ENCODE measurements at regions not wholly inside any gene's neighbourhood (a gene's known extent, or its start where the extent isn't known, plus 50 kb on each side); places are given as distances from the start of the nearest gene placed in this dataset.

GRCh38 chr11:45576461-45577215 is 88.8 kb downstream of the CHST1 start:
- DNase-seq, result no peak
- Histone ChIP-seq H3K36me3 (replicated peaks in 1 of 2; ENCODE audit: control insufficient read depth in 1 of 2, insufficient read depth in 2 of 2, low read length in 1 of 2) (no peaks in the 10 kb centered on the region), H3K9ac (no peak overlapping the region), H3K9me2 (no peaks in the 10 kb centered on the region), H3K4me3 (ENCODE audit: low read depth in 2 of 2, low read length in 1 of 2) (no peak overlapping the region), H3K9me3 (no peaks in the 10 kb centered on the region), H3K27me3 (ENCODE audit: insufficient read depth) (no peaks in the 10 kb centered on the region), H3K27ac (ENCODE audit: low read depth in 2 of 2, low read length in 1 of 2) (no peak overlapping the region), H4K20me1 (ENCODE audit: insufficient read depth) (no peaks in the 10 kb centered on the region), H3K4me2 (no peak overlapping the region), H3K4me1 (ENCODE audit: control insufficient read depth in 1 of 2, insufficient read depth in 2 of 2, low read depth in 1 of 2, low read length in 1 of 2) (no peaks in the 10 kb centered on the region), H3F3A (replicated peaks; ENCODE audit: insufficient read depth) (no peaks in the 10 kb centered on the region), H3K79me2 (ENCODE audit: insufficient read depth) (no peaks in the 10 kb centered on the region), H2AFZ (ENCODE audit: low read depth) (no peak overlapping the region)
- WGBS (ENCODE audit: low lambda C conversion rate), result 42% methylated on average over 9 of the region's 13 CpGs
- ChIA-PET POLR2A (no interaction called here), CTCF (interaction anchor here (1.4 kb wide), 1 partner anchor 195 kb away, joined by 5 read pairs; no protein-coding TSS in a partner anchor)
- no peak for TF ChIP-seq MEF2A (IDR thresholded peaks at IDR 0.05; ENCODE audit: borderline replicate concordance, low read depth)
- TF ChIP-seq, protein P1, sequence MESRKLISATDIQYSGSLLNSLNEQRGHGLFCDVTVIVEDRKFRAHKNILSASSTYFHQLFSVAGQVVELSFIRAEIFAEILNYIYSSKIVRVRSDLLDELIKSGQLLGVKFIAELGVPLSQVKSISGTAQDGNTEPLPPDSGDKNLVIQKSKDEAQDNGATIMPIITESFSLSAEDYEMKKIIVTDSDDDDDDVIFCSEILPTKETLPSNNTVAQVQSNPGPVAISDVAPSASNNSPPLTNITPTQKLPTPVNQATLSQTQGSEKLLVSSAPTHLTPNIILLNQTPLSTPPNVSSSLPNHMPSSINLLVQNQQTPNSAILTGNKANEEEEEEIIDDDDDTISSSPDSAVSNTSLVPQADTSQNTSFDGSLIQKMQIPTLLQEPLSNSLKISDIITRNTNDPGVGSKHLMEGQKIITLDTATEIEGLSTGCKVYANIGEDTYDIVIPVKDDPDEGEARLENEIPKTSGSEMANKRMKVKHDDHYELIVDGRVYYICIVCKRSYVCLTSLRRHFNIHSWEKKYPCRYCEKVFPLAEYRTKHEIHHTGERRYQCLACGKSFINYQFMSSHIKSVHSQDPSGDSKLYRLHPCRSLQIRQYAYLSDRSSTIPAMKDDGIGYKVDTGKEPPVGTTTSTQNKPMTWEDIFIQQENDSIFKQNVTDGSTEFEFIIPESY (IDR thresholded peaks at IDR 0.05; ENCODE audit: borderline replicate concordance, low read depth), result no peak

GRCh38 chr11:45573728-45574127 is 91.7 kb downstream of the CHST1 start:
- H2AFZ ChIP-seq (ENCODE audit: low read depth), result no peak overlapping the region
- no peaks in the 10 kb centered on the region for H3F3A ChIP-seq (replicated peaks; ENCODE audit: insufficient read depth)
- H3K9me3 ChIP-seq, result no peaks in the 10 kb centered on the region
- CTCF ChIA-PET, result interaction anchor here (0.9 to 1.3 kb wide), 3 partner anchors 12 to 202 kb away, joined by 3 to 5 read pairs (median 4); no protein-coding TSS in a partner anchor
- H3K27me3 ChIP-seq (ENCODE audit: insufficient read depth), result no peaks in the 10 kb centered on the region
- no peaks in the 10 kb centered on the region for H3K79me2 ChIP-seq (ENCODE audit: insufficient read depth)
- H3K9me2 ChIP-seq, result no peaks in the 10 kb centered on the region
- no peak overlapping the region for H3K9ac ChIP-seq
- H3K27ac ChIP-seq (ENCODE audit: low read depth in 2 of 2, low read length in 1 of 2), result no peak overlapping the region
- no peaks in the 10 kb centered on the region for H3K36me3 ChIP-seq (replicated peaks in 1 of 2; ENCODE audit: control insufficient read depth in 1 of 2, insufficient read depth in 2 of 2, low read length in 1 of 2)
- 37% methylated on average over 5 of the region's 5 CpGs for WGBS (ENCODE audit: low lambda C conversion rate)
- H4K20me1 ChIP-seq (ENCODE audit: insufficient read depth), result no peaks in the 10 kb centered on the region
- H3K4me1 ChIP-seq (ENCODE audit: control insufficient read depth in 1 of 2, insufficient read depth in 2 of 2, low read depth in 1 of 2, low read length in 1 of 2), result no peaks in the 10 kb centered on the region
- no peak overlapping the region for H3K4me2 ChIP-seq
- TF ChIP-seq FOXJ3 (CRISPR knock-in tag; IDR thresholded peaks at IDR 0.05), result no peak
- POLR2A ChIA-PET, result no interaction called here
- H3K4me3 ChIP-seq (ENCODE audit: low read depth in 2 of 2, low read length in 1 of 2), result no peak overlapping the region
- DNase-seq, result no peak

GRCh38 chr11:45572354-45573123 is 92.9 kb downstream of the CHST1 start:
- H3K4me1 ChIP-seq (ENCODE audit: control insufficient read depth in 1 of 2, insufficient read depth in 2 of 2, low read depth in 1 of 2, low read length in 1 of 2), result no peaks in the 10 kb centered on the region
- no peak overlapping the region for H3K27ac ChIP-seq (ENCODE audit: low read depth in 2 of 2, low read length in 1 of 2)
- H3K9ac ChIP-seq, result no peak overlapping the region
- H3K79me2 ChIP-seq (ENCODE audit: insufficient read depth), result no peaks in the 10 kb centered on the region
- no peak for DNase-seq
- no peaks in the 10 kb centered on the region for H3K27me3 ChIP-seq (ENCODE audit: insufficient read depth)
- 30% methylated on average over 7 of the region's 7 CpGs for WGBS (ENCODE audit: low lambda C conversion rate)
- H3K36me3 ChIP-seq (replicated peaks in 1 of 2; ENCODE audit: control insufficient read depth in 1 of 2, insufficient read depth in 2 of 2, low read length in 1 of 2), result no peaks in the 10 kb centered on the region
- H4K20me1 ChIP-seq (ENCODE audit: insufficient read depth), result no peaks in the 10 kb centered on the region
- POLR2A ChIA-PET, result no interaction called here
- TF ChIP-seq RFX5 (IDR thresholded peaks at IDR 0.05; ENCODE audit: low read length) (no peak), POLR2AphosphoS5 (IDR thresholded peaks at IDR 0.05; ENCODE audit: low read depth, low read length) (no peak), MEF2A (IDR thresholded peaks at IDR 0.05; ENCODE audit: borderline replicate concordance, low read depth) (no peak), EZH2phosphoT487 (IDR thresholded peaks at IDR 0.05; ENCODE audit: borderline replicate concordance, low read depth) (no peak), USF1 (IDR thresholded peaks at IDR 0.05; ENCODE audit: borderline replicate concordance, low read depth) (no peak), GATA2 (CRISPR knock-in tag; IDR thresholded peaks at IDR 0.05) (no peak), JUND (IDR thresholded peaks at IDR 0.05) (no peak), TCF12 (IDR thresholded peaks at IDR 0.05) (no peak), USF2 (IDR thresholded peaks at IDR 0.05; ENCODE audit: borderline replicate concordance, low read depth, low read length) (no peak), TAF1 (IDR thresholded peaks at IDR 0.05; ENCODE audit: borderline replicate concordance, low read depth, low read length) (no peak), FOXJ3 (CRISPR knock-in tag; IDR thresholded peaks at IDR 0.05) (no peak)
- TF ChIP-seq, protein P2, sequence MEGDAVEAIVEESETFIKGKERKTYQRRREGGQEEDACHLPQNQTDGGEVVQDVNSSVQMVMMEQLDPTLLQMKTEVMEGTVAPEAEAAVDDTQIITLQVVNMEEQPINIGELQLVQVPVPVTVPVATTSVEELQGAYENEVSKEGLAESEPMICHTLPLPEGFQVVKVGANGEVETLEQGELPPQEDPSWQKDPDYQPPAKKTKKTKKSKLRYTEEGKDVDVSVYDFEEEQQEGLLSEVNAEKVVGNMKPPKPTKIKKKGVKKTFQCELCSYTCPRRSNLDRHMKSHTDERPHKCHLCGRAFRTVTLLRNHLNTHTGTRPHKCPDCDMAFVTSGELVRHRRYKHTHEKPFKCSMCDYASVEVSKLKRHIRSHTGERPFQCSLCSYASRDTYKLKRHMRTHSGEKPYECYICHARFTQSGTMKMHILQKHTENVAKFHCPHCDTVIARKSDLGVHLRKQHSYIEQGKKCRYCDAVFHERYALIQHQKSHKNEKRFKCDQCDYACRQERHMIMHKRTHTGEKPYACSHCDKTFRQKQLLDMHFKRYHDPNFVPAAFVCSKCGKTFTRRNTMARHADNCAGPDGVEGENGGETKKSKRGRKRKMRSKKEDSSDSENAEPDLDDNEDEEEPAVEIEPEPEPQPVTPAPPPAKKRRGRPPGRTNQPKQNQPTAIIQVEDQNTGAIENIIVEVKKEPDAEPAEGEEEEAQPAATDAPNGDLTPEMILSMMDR (IDR thresholded peaks at IDR 0.05), result no peak
- no peak overlapping the region for H3K4me2 ChIP-seq
- H3K9me3 ChIP-seq, result no peaks in the 10 kb centered on the region
- H3F3A ChIP-seq (replicated peaks; ENCODE audit: insufficient read depth), result no peaks in the 10 kb centered on the region
- no peak overlapping the region for H2AFZ ChIP-seq (ENCODE audit: low read depth)
- H3K9me2 ChIP-seq, result no peaks in the 10 kb centered on the region
- H3K4me3 ChIP-seq (ENCODE audit: low read depth in 2 of 2, low read length in 1 of 2), result no peak overlapping the region
- CTCF ChIA-PET, result interaction anchor here (1.1 kb wide), 1 partner anchor 11 kb away, joined by 3 read pairs; no protein-coding TSS in a partner anchor
